ENCODE measurements at regions not wholly inside any gene's neighbourhood (a gene's known extent, or its start where the extent isn't known, plus 50 kb on each side); places are given as distances from the start of the nearest gene placed in this dataset.
A peak's percentile ranks its signal among the peaks of the same experiment; 100 is the strongest.

- Histone ChIP-seq H2BK5ac (ENCODE audit: low read depth, low read length, poor library complexity, severe bottlenecking) (peak overlapping the region; percentile 84), H3K56ac (ENCODE audit: extremely low read depth, insufficient read depth, low read length) (peak overlapping the region; percentile 68), H3K4ac (ENCODE audit: low read depth, low read length) (peak overlapping the region; percentile 68), H4K5ac (ENCODE audit: low read depth, low read length) (peak overlapping the region; percentile 50; the same call in 1 of the 2 replicates), H3K36me3 (ENCODE audit: control insufficient read depth, insufficient read depth, low read length) (no peaks in the 10 kb centered on the region), H3K4me1 (ENCODE audit: control insufficient read depth, insufficient read depth, low read length) (no peaks in the 10 kb centered on the region; the same call in 1 of the 2 replicates), H3K18ac (ENCODE audit: low read depth, low read length) (peak overlapping the region; percentile 74; the same call in 1 of the 2 replicates), H3K4me3 (ENCODE audit: insufficient read depth, low read depth, low read length) (no peak overlapping the region), H2AK9ac (replicated peaks; ENCODE audit: low read depth, low read length, poor library complexity) (no peak overlapping the region), H2BK20ac (ENCODE audit: low read depth, low read length) (peak overlapping the region; percentile 71), H2BK120ac (ENCODE audit: low read depth, low read length) (peak overlapping the region; percentile 91), H3K27me3 (ENCODE audit: control insufficient read depth, insufficient read depth, low read length) (no peaks in the 10 kb centered on the region; the same call in 1 of the 2 replicates), H3K27ac (ENCODE audit: insufficient read depth, low read length) (peak overlapping the region; percentile 13; the same call in 1 of the 2 replicates), H3K9ac (ENCODE audit: low read depth, low read length) (no peak overlapping the region), H2BK15ac (ENCODE audit: low read depth, low read length) (no peak overlapping the region), H2AK5ac (ENCODE audit: low read depth, low read length) (peak overlapping the region; percentile 70), H3K9me3 (ENCODE audit: control insufficient read depth, insufficient read depth, low read length) (no peaks in the 10 kb centered on the region; the same call in 1 of the 2 replicates), H2AFZ (replicated peaks; ENCODE audit: low read length, poor library complexity) (peak overlapping the region; percentile 24), H3K4me2 (ENCODE audit: low read depth, low read length) (peak overlapping the region; percentile 25; the same call in 1 of the 2 replicates), H3K23ac (ENCODE audit: low read depth, low read length) (peak overlapping the region; percentile 46; the same call in 1 of the 2 replicates), H3K9me1 (ENCODE audit: insufficient read depth, low read length) (no peaks in the 10 kb centered on the region), H3K79me1 (ENCODE audit: low read depth in 1 of 2, low read length in 2 of 2) (no peaks in the 10 kb centered on the region), H4K8ac (ENCODE audit: low read depth in 2 of 2, low read length in 2 of 2) (peak overlapping the region; percentile 14 to 78; a peak in 2 of 4 replicates), H3K14ac (replicated peaks; ENCODE audit: low read depth, low read length) (peak overlapping the region; percentile 85), H4K20me1 (ENCODE audit: insufficient read depth, low read length) (no peaks in the 10 kb centered on the region), H4K91ac (ENCODE audit: insufficient read depth, low read depth, low read length) (peak overlapping the region; percentile 61)
- dilution Hi-C loops (cut with HindIII; ENCODE audit: low sequenced_read_pairs, unreplicated experiment) (no loop called here), in situ Hi-C loops (cut with MboI; ENCODE audit: low sequenced_read_pairs) (no loop called here), intact Hi-C loops (cut with micrococcal nuclease) (loop anchor here (2.0 kb wide), 2 partner anchors 41 to 151 kb away; no protein-coding TSS in a partner anchor)
- peak; percentile 38 for DNase-seq
- no CpG with 5 or more reads among the region's 5 CpGs for WGBS, 2 experiments (ENCODE audit: extremely low coverage in 2 of 2, insufficient read length in 1 of 2)
- ChIA-PET CTCF (interaction anchor here (0.6 to 1.0 kb wide), 2 partner anchors 41 to 347 kb away, joined by 3 to 4 read pairs; no protein-coding TSS in a partner anchor), POLR2A (ENCODE audit: unreplicated experiment) (no interaction called here)
- no peak for TF ChIP-seq MAFK (IDR thresholded peaks at IDR 0.05; ENCODE audit: low read depth, low read length)
- no peak for TF ChIP-seq RFX5 (IDR thresholded peaks at IDR 0.05; ENCODE audit: low read depth, low read length)
- TF ChIP-seq CHD1 (IDR thresholded peaks at IDR 0.05; ENCODE audit: low read depth, low read length): no peak
- no peak for TF ChIP-seq MXI1 (IDR thresholded peaks at IDR 0.05; ENCODE audit: borderline replicate concordance, low read depth, low read length)
- no peak for TF ChIP-seq SMC3 (IDR thresholded peaks at IDR 0.05; ENCODE audit: low read depth, low read length)
- no peak for TF ChIP-seq MAZ (IDR thresholded peaks at IDR 0.05; ENCODE audit: borderline replicate concordance, low read depth, low read length)
- TF ChIP-seq RCOR1 (IDR thresholded peaks at IDR 0.05; ENCODE audit: insufficient replicate concordance, low read length): no peak
- TF ChIP-seq, protein P1, sequence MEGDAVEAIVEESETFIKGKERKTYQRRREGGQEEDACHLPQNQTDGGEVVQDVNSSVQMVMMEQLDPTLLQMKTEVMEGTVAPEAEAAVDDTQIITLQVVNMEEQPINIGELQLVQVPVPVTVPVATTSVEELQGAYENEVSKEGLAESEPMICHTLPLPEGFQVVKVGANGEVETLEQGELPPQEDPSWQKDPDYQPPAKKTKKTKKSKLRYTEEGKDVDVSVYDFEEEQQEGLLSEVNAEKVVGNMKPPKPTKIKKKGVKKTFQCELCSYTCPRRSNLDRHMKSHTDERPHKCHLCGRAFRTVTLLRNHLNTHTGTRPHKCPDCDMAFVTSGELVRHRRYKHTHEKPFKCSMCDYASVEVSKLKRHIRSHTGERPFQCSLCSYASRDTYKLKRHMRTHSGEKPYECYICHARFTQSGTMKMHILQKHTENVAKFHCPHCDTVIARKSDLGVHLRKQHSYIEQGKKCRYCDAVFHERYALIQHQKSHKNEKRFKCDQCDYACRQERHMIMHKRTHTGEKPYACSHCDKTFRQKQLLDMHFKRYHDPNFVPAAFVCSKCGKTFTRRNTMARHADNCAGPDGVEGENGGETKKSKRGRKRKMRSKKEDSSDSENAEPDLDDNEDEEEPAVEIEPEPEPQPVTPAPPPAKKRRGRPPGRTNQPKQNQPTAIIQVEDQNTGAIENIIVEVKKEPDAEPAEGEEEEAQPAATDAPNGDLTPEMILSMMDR (conservative IDR thresholded peaks at IDR 0.05; ENCODE audit: low read depth, low read length): no peak
- TF ChIP-seq, protein P2, sequence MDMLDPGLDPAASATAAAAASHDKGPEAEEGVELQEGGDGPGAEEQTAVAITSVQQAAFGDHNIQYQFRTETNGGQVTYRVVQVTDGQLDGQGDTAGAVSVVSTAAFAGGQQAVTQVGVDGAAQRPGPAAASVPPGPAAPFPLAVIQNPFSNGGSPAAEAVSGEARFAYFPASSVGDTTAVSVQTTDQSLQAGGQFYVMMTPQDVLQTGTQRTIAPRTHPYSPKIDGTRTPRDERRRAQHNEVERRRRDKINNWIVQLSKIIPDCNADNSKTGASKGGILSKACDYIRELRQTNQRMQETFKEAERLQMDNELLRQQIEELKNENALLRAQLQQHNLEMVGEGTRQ (IDR thresholded peaks at IDR 0.05; ENCODE audit: low read depth, low read length): no peak
- TF ChIP-seq POLR2A (IDR thresholded peaks at IDR 0.05; ENCODE audit: low read depth, low read length): no peak
- no TSS peak for BruUV-seq (replicated peaks)
- peak; percentile 35 for ATAC-seq (ENCODE audit: low read depth)
These were observed 469.2 kb upstream of the DIPK2B start for GRCh38 chrX:45669715-45670340.

Data from IMR-90 (cell line).